SU-DHL-6 (cell line): ENCODE measurements at regions not wholly inside any gene's neighbourhood (a gene's known extent, or its start where the extent isn't known, plus 50 kb on each side); places are given as distances from the start of the nearest gene placed in this dataset.

Source experiments
- CTCF ChIP-seq: fragments of 200-600 bp; sonication (generic); IDR thresholded peaks from one replicate; pipeline ENCODE4 v1.5.1; 2017; ENCODE audit warnings: antibody characterized with exemption, mild to moderate bottlenecking, low read length, moderate library complexity; ENCODE audit not compliant: insufficient read depth, poor library complexity, severe bottlenecking
- EZH2phosphoT487 ChIP-seq: fragments of 200-600 bp; sonication (generic), shearing (Covaris generic); conservative IDR thresholded peaks from 2 replicates; pipeline ENCODE4 v1.6.1; 2018; ENCODE audit warnings: mild to moderate bottlenecking, antibody characterized with exemption, low read length, moderate library complexity, mixed read lengths

DNA sequence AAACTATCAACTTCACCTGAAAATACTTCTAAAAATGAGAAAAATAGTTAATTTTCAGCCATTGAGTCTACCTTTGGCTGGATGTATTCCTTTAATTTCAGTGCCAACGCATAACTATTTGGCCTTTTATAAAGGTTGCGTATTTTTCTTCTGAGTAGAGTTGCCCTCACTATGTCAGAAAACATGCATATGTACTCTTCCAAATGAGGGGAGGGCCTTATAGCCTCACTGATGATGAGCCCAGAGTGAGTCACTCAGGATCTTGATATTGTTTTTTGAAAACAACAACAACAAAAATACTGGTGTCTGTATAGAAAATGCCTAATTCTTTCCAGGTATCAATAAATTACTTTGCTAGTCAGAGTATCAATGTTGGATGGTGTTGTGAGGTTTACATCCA lies 349.3 kb downstream of the FBXO8 start:
- TF ChIP-seq CTCF, result no peak
- TF ChIP-seq EZH2phosphoT487, result no peak
